GM19395 (cell line): ENCODE measurements at regions not wholly inside any gene's neighbourhood (a gene's known extent, or its start where the extent isn't known, plus 50 kb on each side); places are given as distances from the start of the nearest gene placed in this dataset.
"Not testable (repeated sequence)": the region's sequence is repeated elsewhere in the genome, so short reads cannot be mapped to it uniquely, and the experiment has no call there.

Experiments
- ATAC-seq: cut with Tn5 transposase; IDR thresholded peaks from one replicate; pipeline ENCODE4 v1.9.1; 2021; ENCODE audit warnings: mild to moderate bottlenecking, moderate library complexity; ENCODE audit not compliant: unreplicated experiment

- ATAC-seq = no peak
These were observed 116.0 kb upstream of the JARID2 start for GRCh38 chr6:15129887-15130286.

DNA sequence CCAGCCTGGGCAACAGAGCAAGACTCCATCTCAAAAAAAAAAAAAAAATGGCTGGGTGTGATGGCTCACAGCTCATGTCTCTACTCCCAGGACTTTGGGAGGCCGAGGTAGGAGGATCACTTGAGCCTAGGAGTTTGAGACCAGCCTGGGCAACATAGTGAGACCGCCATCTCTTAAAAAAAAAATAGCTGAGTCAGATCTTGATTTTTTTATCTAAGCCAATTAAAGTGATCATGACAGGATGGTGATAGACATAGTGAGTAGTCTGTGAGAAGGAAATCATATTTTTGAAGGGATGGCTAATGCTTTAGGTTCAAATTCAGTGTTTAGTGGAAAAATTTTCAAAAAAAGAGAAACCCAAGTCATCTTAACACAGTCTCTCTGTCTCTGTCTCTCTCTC lies 114.6 kb upstream of the JARID2 start:
- no peak for ATAC-seq

- no peak for ATAC-seq
These were observed 114.2 kb upstream of the JARID2 start for GRCh38 chr6:15131651-15132061.

DNA sequence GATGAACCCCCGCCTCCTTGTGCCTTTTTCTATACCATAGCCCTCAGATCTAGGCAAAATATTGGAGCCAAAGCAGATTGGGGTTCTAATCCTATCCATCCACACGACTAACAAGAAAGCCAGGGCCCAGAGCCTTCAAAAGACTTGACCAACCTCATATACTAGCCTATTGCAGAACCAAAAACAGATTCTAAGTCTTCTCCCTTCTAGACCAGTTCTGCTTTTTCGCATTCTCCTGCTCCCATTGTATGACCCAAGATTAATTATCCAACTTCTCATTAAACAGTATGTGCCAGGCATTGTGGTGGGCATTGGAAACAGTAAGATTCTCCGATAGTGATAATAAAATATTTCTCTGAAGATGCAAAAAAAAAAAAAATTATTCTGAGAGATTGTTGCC lies 113.7 kb upstream of the JARID2 start:
- ATAC-seq = no peak

- ATAC-seq = no peak
These were observed 112.8 kb upstream of the JARID2 start for GRCh38 chr6:15132854-15133670.

DNA sequence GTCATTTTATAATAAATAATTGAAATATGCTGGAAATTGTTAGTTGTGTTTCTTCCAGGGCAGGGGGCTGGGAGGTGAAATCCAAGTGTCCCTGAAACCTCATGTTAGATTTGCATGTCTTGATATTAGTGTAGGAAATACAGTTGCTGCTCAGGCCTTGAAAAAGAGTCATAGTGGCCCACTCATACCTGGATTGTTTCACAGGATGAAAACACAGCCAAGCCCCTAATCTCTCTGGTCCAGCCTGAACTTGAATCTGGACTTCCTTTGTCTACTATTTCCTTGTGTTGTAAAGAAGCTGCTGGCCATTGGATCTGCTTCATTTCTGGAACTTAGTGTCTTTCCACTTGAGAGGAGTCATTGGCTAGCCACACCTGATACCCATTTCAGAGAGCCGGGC lies 108.8 kb upstream of the JARID2 start:
- ATAC-seq = no peak

- ATAC-seq = no peak
These were observed 102.8 kb upstream of the JARID2 start for GRCh38 chr6:15143086-15143485.

DNA sequence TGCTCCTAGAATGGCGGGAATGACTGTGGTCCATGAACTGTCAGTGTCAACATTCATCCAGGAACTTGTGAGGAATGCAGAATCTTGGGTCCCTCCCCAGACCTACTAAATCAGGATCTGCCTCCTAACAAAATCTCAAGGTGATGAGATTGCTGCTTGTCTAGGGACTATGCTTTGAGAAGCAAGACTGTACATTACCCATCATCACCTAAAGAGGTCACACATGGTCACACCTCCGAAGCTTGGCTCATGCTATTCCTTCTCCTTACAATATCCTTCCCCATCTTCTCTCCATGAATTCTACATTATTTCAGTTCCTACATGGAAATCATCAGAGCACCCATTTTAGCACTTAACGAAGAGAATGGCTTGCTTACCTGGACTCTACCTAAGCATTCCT lies 102.3 kb upstream of the JARID2 start:
- ATAC-seq = no peak

DNA sequence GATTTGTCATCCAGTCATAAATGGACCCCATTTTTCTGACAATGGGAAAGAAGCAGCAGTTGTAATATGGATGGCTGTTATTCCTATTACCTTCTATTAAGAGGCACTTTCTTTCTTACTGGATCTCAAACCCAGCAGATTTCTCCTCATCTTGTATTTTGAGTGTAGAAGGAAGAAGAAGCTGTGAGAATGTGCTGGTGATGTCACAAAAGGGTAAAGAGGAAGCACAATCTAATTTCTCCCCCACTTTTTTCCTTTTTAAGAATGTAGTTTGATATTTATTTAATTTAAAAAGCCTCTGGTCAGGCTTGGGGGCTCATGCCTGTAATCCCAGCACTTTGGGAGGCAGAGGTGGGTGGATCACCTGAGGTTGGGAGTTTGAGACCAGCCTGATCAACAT lies 100.0 kb upstream of the JARID2 start:
- no peak for ATAC-seq

DNA sequence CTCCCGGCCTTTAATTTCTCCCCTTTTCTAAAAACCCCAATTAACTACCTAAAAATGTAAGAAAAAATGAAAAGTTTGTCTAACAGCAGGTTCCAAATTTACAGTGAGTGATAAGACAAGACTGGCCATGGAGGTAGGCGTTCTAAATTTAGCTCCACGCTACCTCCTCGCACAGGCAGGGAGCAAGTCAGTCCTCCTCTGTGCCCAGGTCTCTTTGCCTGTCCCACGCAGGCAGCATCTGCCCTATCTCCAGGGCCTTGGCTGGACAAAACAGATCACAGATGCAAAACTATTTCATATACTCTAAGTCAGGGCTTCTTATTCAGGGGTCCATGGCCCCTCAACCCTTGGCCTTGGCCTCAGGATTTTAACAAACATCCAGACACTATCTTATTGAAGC lies 98.0 kb upstream of the JARID2 start:
- ATAC-seq = no peak

DNA sequence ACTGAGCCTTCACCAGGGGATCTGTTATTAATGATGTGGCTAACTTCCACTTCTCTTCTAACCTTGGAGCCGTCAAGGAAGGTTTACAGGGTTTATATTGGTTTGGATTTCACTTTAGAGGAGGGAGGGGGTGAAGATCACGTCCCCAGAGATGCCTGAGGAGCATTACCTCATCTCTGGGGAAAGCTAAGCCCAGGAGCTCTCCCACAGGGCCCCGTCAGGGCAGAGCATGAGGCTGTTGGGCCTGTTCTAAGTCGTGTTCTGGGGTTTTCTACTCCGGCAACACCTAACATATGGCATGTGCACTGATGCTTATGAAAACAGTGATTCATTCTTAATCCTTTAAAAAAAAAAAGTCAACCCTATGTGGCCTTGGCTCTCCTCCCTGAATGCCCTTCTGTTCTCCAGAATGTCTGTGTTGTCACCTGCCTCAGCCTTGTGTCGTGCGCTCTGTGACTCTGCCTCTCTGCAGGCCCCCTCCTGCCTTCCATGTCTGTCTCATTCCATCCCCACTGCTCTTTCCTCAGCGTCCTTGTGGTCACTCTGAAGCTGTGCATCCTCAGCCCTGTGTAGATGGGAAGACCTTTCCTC lies 97.4 kb upstream of the JARID2 start:
- ATAC-seq = no peak

DNA sequence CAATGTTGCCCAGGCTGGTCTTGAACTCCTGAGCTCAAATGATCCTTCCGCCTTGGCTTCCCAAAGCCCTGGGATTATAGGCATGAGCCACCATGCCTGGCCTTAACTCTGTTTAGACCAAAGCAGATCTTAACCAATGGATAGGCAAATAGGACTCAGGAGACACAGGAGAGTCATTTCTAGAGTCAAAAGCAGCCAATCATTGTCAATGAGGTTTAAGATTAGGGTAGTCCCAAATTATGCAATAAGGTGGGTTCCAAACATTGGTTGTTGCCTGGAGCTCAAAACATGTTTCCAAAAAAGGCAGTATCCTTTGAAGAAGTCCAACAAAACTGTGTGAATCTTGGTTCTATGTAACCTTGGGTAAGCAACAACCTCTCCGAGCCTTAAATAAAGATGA lies 95.7 kb upstream of the JARID2 start:
- no peak for ATAC-seq

DNA sequence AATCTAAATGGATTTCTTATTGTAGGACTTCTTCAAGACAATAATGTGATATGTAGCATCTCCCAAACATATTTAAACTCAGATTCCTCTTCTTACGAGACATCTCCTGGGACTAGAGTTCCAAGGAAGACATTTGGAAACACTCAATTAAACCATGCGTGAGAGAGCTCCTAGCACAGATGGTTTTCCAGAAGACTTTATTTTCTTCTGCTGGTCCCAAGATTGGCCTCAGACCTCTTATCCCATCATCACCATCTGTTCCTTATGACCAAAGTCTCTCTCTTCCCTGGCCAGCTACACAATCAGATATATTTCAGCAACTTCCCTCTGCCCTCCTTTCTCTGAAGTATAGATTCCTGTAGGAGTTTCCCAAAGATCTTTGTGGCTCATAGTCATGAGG lies 93.2 kb upstream of the JARID2 start:
- no peak for ATAC-seq

- no peak for ATAC-seq
These were observed 92.7 kb upstream of the JARID2 start for GRCh38 chr6:15153191-15153590.

GRCh38 chr6:15157479-15157878 lies 88.4 kb upstream of the JARID2 start:
- ATAC-seq = no peak

- no peak for ATAC-seq
These were observed 86.8 kb upstream of the JARID2 start for GRCh38 chr6:15158821-15159619.

- ATAC-seq = no peak
These were observed 85.1 kb upstream of the JARID2 start for GRCh38 chr6:15160812-15161211.

DNA sequence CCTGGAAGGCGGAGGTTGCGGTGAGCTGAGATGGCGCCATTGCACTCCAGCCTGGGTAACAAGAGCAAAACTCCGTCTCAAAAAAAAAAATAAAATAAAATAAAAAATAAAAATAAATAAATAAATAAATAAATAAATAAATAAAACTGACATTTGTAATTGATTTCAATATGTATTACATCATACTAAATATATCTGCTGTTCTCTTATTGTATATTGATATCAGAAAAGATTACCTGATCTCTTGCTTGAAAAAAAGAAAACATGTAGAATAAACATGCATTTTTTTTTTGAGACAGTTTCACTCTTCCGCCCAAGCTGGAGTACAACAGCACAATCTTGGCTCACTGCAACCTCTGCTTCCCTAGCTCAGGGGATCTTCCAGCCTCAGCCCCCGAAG lies 81.0 kb upstream of the JARID2 start:
- ATAC-seq = not testable (repeated sequence)

- no peak for ATAC-seq
These were observed 79.7 kb upstream of the JARID2 start for GRCh38 chr6:15166121-15166520.

- ATAC-seq = no peak
These were observed 75.7 kb upstream of the JARID2 start for GRCh38 chr6:15170126-15170525.

DNA sequence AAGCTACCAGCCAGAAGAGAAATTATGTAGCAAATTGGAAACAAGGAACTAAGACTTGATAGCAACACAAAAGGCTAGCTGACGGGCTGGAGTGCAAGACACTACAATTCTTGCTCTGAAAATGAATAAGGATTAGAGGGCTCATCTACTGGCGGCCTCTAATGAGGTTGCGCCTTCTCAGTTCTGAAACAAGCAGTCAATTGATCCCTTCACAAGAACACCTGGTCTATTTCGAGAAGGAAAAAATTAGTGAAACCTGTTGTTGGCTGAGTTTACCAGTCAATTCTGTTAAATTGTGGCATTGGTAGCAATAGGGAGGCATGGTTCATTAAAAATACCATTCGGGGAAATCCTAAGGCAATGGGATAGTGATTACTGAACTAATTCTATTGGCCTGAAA lies 74.8 kb upstream of the JARID2 start:
- no peak for ATAC-seq

DNA sequence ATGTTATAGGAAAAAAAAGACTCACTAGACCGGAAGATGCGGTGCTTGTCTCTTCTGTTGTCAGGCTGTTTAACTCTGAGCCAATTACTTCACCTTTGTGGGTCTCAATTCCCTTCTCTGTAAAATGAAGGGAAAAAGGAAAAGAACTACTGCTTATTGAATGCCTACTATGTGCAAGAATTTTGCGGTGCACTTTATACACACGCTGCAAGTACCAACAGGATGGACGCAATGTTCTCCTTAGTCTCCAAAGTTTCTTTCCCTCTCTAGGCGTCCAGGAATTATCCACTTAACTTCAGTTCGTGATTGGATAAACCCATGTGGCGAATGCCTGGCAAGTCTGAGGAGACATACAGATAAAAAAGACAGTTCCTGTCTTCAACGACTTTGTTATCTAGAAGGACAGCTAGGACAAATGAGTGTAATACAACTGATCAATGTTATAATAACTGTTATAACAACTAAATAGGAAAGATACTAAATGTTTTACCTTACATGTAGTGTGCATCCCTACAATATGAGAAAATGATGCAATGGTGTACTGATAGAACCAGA lies 69.0 kb upstream of the JARID2 start:
- no peak for ATAC-seq
